ENCODE measurements at regions not wholly inside any gene's neighbourhood (a gene's known extent, or its start where the extent isn't known, plus 50 kb on each side); places are given as distances from the start of the nearest gene placed in this dataset.

DNA sequence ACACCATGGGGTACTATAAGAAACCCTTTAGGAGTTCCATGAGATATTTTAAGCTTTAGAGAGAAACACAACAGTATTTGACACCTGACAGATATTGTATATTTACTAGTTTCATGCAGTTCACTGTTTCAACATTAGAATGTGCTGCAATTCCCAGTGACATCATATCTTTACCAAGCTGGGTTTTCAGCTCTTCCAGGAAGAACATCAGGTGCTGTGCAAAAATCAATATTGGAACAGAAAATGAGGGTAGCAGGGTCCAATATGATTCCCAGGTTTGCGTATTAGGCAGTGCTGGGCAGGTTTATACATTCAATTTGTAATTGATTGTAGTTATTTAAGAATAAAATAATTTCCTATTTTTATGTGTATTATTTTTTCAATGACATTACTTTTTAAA, 500.0 kb upstream of the EPHA7 start:
- Histone ChIP-seq H3K27me3 (ENCODE audit: insufficient read depth, low read length) (no peaks in the 10 kb centered on the region), H3K36me3 (ENCODE audit: insufficient read depth, low read length) (no peaks in the 10 kb centered on the region), H3K9me3 (ENCODE audit: control insufficient read depth in 1 of 2, low read length in 2 of 2) (peaks cover 0 to 4% of the 10 kb centered on the region in 2 donors), H3K27ac (ENCODE audit: low read depth, low read length) (no peak overlapping the region), H3K4me3 (ENCODE audit: low read length in 2 of 2) (no peak overlapping the region), H3K4me1 (ENCODE audit: insufficient read depth, low read length) (no peaks in the 10 kb centered on the region)
- H3K27me3 Mint-ChIP-seq: no peaks in the 10 kb centered on the region
- peaks cover 0 to 13% (median 4%) of the 10 kb centered on the region in 8 donors for H3K9me3 Mint-ChIP-seq
- ChIA-PET POLR2A (ENCODE audit: partially characterized antibody) (no interaction called here), CTCF (ENCODE audit: partially characterized antibody) (no interaction called here)
- no peak for DNase-seq
- intact Hi-C loops (cut with micrococcal nuclease): no loop called here
- H3K36me3 Mint-ChIP-seq: no peaks in the 10 kb centered on the region
- no peak overlapping the region for H3K27ac Mint-ChIP-seq
- H3K4me1 Mint-ChIP-seq: no peaks in the 10 kb centered on the region
- no peak overlapping the region for H3K4me3 Mint-ChIP-seq

DNA sequence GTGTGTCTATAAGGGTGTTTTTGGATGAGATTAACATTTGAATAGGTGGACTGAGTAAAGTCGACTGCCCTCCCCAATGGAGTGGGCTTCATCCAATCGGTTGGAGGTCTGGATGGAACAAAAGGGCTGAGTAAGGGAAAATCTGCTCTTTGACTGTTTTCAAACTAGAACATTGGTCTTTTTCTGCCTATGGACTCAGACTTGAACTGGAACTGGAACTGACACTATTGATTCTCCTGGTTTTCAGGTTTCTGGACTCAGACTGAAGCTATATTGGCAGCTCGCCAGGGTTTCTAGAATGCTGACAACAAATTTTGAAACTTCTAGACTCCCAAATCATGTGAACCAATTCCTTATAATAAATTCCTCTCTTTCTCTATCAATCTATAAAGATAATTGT, 498.9 kb upstream of the EPHA7 start:
- no peaks in the 10 kb centered on the region for H3K36me3 Mint-ChIP-seq

DNA sequence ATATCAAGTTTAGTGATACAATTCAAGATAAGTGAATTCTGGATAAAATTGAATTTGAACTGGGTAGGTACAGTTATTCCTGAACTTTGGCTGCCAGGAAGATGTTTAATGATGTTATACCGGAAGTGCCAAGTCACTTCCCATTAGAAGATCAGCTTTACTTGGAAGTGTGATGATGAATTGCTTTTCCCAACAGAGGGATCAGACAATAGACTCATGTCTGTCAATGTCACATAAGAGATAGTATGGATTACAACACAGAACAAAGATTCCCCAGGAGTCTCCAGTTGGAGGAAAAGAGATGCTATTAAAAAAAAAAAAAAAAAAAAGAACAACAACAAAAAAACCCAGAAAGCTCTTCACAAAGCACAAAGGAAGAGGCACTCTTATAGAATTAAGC, 497.9 kb upstream of the EPHA7 start:
- H3K27me3 Mint-ChIP-seq: no peaks in the 10 kb centered on the region
- Histone ChIP-seq H3K4me1 (ENCODE audit: insufficient read depth, low read length) (no peaks in the 10 kb centered on the region), H3K9me3 (ENCODE audit: control insufficient read depth in 1 of 2, low read length in 2 of 2) (peaks cover 0 to 4% of the 10 kb centered on the region in 2 donors), H3K4me3 (ENCODE audit: low read length in 2 of 2) (no peak overlapping the region), H3K27ac (ENCODE audit: low read depth, low read length) (no peak overlapping the region), H3K36me3 (ENCODE audit: insufficient read depth, low read length) (no peaks in the 10 kb centered on the region), H3K27me3 (ENCODE audit: insufficient read depth, low read length) (no peaks in the 10 kb centered on the region)
- DNase-seq: no peak
- CTCF ChIA-PET (ENCODE audit: partially characterized antibody): no interaction called here
- no peak overlapping the region for H3K4me3 Mint-ChIP-seq
- intact Hi-C loops (cut with micrococcal nuclease): no loop called here
- POLR2A ChIA-PET (ENCODE audit: partially characterized antibody): no interaction called here
- H3K36me3 Mint-ChIP-seq: no peaks in the 10 kb centered on the region
- no peak overlapping the region for H3K27ac Mint-ChIP-seq
- H3K4me1 Mint-ChIP-seq: no peaks in the 10 kb centered on the region
- H3K9me3 Mint-ChIP-seq: peaks cover 0 to 13% (median 3%) of the 10 kb centered on the region in 8 donors

More for the DNA sequence above, 498.9 kb upstream of the EPHA7 start:
- H3K27ac Mint-ChIP-seq: no peak overlapping the region
- H3K4me3 ChIP-seq (ENCODE audit: low read length in 2 of 2): no peak overlapping the region
- H3K4me3 Mint-ChIP-seq: no peak overlapping the region
- H3K27me3 ChIP-seq (ENCODE audit: insufficient read depth, low read length): no peaks in the 10 kb centered on the region
- H3K9me3 ChIP-seq (ENCODE audit: control insufficient read depth in 1 of 2, low read length in 2 of 2): peaks cover 0 to 4% of the 10 kb centered on the region in 2 donors
- no peak for DNase-seq
- ChIA-PET POLR2A (ENCODE audit: partially characterized antibody) (no interaction called here), CTCF (ENCODE audit: partially characterized antibody) (no interaction called here)
- H3K9me3 Mint-ChIP-seq: peaks cover 0 to 13% (median 4%) of the 10 kb centered on the region in 8 donors
- H3K27ac ChIP-seq (ENCODE audit: low read depth, low read length): no peak overlapping the region
- no peaks in the 10 kb centered on the region for H3K4me1 ChIP-seq (ENCODE audit: insufficient read depth, low read length)
- intact Hi-C loops (cut with micrococcal nuclease): no loop called here
- H3K36me3 ChIP-seq (ENCODE audit: insufficient read depth, low read length): no peaks in the 10 kb centered on the region
- no peaks in the 10 kb centered on the region for H3K4me1 Mint-ChIP-seq
- H3K27me3 Mint-ChIP-seq: no peaks in the 10 kb centered on the region

DNA sequence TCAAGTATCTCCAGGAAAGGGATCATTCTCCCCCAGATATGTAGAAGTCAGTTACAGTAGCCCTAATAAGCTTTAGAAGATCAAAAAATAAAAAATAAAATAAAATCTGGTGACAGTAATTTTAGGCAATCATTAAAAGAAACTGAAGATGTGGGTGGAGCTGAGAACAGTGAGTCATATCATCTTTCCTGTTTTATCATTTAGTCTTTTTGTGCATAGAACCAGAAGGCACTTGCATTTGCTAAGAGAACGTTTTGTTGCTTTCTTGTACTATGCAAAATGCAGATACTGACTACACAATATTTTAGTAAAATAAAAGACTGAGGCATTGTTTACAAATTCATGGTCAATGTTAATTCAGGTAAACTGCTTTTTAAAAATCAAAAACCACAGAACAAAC, 497.4 kb upstream of the EPHA7 start:
- DNase-seq: no peak
- CTCF ChIA-PET (ENCODE audit: partially characterized antibody): no interaction called here
- H3K27me3 Mint-ChIP-seq: no peaks in the 10 kb centered on the region

DNA sequence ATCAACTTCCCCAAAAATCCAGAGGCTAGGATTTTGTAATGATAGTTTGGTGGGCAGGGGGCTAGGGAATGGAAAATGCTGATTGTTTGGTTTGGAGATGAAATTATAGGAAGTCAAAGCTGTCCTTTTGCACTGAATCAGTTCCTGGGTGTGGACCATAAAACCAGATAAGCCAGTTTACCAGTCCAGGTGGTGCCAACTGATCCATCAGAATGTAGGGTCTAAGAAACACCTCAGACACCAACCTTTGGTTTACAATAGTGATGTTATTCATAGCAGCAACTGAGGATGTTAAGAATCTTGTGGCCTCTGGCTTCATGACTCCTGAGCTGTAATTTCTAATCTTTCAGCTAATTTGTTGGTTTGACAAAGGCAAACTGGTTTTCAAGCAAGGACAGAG, 496.6 kb upstream of the EPHA7 start:
- intact Hi-C loops (cut with micrococcal nuclease): no loop called here
- Histone ChIP-seq H3K9me3 (ENCODE audit: control insufficient read depth in 1 of 2, low read length in 2 of 2) (peaks cover 0 to 4% of the 10 kb centered on the region in 2 donors), H3K4me3 (ENCODE audit: low read length in 2 of 2) (no peak overlapping the region), H3K4me1 (ENCODE audit: insufficient read depth, low read length) (no peaks in the 10 kb centered on the region), H3K36me3 (ENCODE audit: insufficient read depth, low read length) (no peaks in the 10 kb centered on the region), H3K27ac (ENCODE audit: low read depth, low read length) (no peak overlapping the region), H3K27me3 (ENCODE audit: insufficient read depth, low read length) (no peaks in the 10 kb centered on the region)
- Mint-ChIP-seq H3K4me1 (no peaks in the 10 kb centered on the region), H3K36me3 (no peaks in the 10 kb centered on the region), H3K9me3 (peaks cover 0 to 15% (median 3%) of the 10 kb centered on the region in 8 donors), H3K27me3 (no peaks in the 10 kb centered on the region), H3K27ac (no peak overlapping the region), H3K4me3 (no peak overlapping the region)
- no peak for DNase-seq
- CTCF ChIA-PET (ENCODE audit: partially characterized antibody): no interaction called here
- POLR2A ChIA-PET (ENCODE audit: partially characterized antibody): no interaction called here

More for the DNA sequence above, 497.4 kb upstream of the EPHA7 start:
- Histone ChIP-seq H3K27me3 (ENCODE audit: insufficient read depth, low read length) (no peaks in the 10 kb centered on the region), H3K9me3 (ENCODE audit: control insufficient read depth in 1 of 2, low read length in 2 of 2) (peaks cover 0 to 4% of the 10 kb centered on the region in 2 donors), H3K4me3 (ENCODE audit: low read length in 2 of 2) (no peak overlapping the region), H3K27ac (ENCODE audit: low read depth, low read length) (no peak overlapping the region), H3K4me1 (ENCODE audit: insufficient read depth, low read length) (no peaks in the 10 kb centered on the region), H3K36me3 (ENCODE audit: insufficient read depth, low read length) (no peaks in the 10 kb centered on the region)
- Mint-ChIP-seq H3K4me3 (no peak overlapping the region), H3K27ac (no peak overlapping the region), H3K4me1 (no peaks in the 10 kb centered on the region), H3K36me3 (no peaks in the 10 kb centered on the region), H3K9me3 (peaks cover 0 to 15% (median 3%) of the 10 kb centered on the region in 8 donors)
- intact Hi-C loops (cut with micrococcal nuclease): no loop called here
- POLR2A ChIA-PET (ENCODE audit: partially characterized antibody): no interaction called here

DNA sequence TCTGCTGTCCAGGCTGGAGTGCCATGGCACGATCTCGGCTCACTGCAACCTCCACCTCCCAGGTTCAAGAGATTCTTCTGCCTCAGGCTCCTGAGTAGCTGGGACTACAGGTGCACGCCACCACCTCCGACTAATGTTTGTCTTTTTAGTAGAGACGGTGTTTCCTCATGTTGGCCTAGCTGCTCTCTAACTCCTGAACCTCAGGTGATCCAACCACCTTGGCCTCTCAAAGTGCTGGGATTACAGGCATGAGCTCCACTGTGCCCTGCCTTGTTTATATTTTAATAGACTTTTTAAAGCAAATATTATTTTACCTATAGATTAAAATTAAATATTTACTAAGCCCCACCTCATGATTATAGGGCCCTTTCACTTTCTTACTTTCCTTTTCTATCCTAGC, 483.2 kb upstream of the EPHA7 start:
- no peaks in the 10 kb centered on the region for H3K4me1 Mint-ChIP-seq
- no peak overlapping the region for H3K27ac Mint-ChIP-seq
- CTCF ChIA-PET (ENCODE audit: partially characterized antibody): no interaction called here
- peaks cover 2 to 13% (median 8%) of the 10 kb centered on the region in 8 donors for H3K9me3 Mint-ChIP-seq
- no peaks in the 10 kb centered on the region for H3K36me3 Mint-ChIP-seq
- no peaks in the 10 kb centered on the region for H3K9me3 ChIP-seq (ENCODE audit: control insufficient read depth in 1 of 2, low read length in 2 of 2)
- no peak overlapping the region for H3K27ac ChIP-seq (ENCODE audit: low read depth, low read length)
- H3K36me3 ChIP-seq (ENCODE audit: insufficient read depth, low read length): no peaks in the 10 kb centered on the region
- no peak overlapping the region for H3K4me3 ChIP-seq (ENCODE audit: low read length in 2 of 2)
- no peaks in the 10 kb centered on the region for H3K27me3 ChIP-seq (ENCODE audit: insufficient read depth, low read length)
- no peak for DNase-seq
- H3K27me3 Mint-ChIP-seq: no peaks in the 10 kb centered on the region
- H3K4me3 Mint-ChIP-seq: no peak overlapping the region
- intact Hi-C loops (cut with micrococcal nuclease): no loop called here
- POLR2A ChIA-PET (ENCODE audit: partially characterized antibody): no interaction called here
- H3K4me1 ChIP-seq (ENCODE audit: insufficient read depth, low read length): no peaks in the 10 kb centered on the region

DNA sequence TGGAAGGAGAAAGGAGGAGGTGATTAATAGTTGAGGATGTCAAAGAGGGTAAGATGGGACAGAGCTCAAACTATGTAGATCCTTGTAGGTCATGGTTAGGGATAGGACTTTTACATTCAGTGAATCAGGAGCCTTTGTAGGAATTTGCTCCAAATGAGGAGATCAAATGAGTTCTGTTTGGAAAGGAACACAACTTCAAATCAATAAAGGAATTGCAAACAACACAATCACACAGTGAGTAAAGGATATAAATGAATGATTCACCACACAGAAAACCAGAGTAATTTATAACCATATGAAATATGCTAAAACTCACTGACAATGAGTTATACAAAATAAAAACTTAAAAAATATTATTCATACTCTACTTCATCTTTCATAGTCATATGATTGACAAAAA, 480.8 kb upstream of the EPHA7 start:
- H3K27ac ChIP-seq (ENCODE audit: low read depth, low read length): no peak overlapping the region
- no peaks in the 10 kb centered on the region for H3K27me3 ChIP-seq (ENCODE audit: insufficient read depth, low read length)
- H3K9me3 Mint-ChIP-seq: peaks cover 0 to 9% (median 3%) of the 10 kb centered on the region in 8 donors
- no peak overlapping the region for H3K4me3 Mint-ChIP-seq
- H3K9me3 ChIP-seq (ENCODE audit: control insufficient read depth in 1 of 2, low read length in 2 of 2): no peaks in the 10 kb centered on the region
- H3K4me1 ChIP-seq (ENCODE audit: insufficient read depth, low read length): no peaks in the 10 kb centered on the region
- no peak for DNase-seq
- no peak overlapping the region for H3K4me3 ChIP-seq (ENCODE audit: low read length in 2 of 2)
- no peaks in the 10 kb centered on the region for H3K36me3 ChIP-seq (ENCODE audit: insufficient read depth, low read length)
- H3K36me3 Mint-ChIP-seq: no peaks in the 10 kb centered on the region
- ChIA-PET CTCF (ENCODE audit: partially characterized antibody) (no interaction called here), POLR2A (ENCODE audit: partially characterized antibody) (no interaction called here)
- H3K27ac Mint-ChIP-seq: peak overlapping the region in 1 of 7 donors; percentile 77
- intact Hi-C loops (cut with micrococcal nuclease): no loop called here
- H3K27me3 Mint-ChIP-seq: no peaks in the 10 kb centered on the region
- H3K4me1 Mint-ChIP-seq: no peaks in the 10 kb centered on the region

DNA sequence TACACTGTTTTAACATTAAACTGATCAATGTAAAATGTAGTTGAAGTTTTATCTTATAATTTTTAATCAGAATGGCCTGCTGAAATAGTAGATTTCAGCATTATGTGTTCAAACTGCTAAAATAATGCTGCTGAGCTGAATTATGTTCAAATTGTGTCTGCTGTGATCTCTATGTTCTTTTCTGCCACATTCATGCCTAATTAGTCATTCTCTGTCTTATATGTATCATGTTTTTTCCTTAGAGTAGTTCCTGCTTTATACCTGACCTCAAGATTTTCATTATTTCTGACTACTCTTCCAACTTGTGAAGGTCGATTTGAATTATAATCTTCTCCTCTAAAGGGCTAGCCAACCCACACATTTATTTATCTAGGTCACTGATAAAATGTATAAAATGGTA, 476.7 kb upstream of the EPHA7 start:
- Mint-ChIP-seq H3K4me3 (no peak overlapping the region), H3K4me1 (no peaks in the 10 kb centered on the region), H3K9me3 (peaks cover 0 to 8% (median 4%) of the 10 kb centered on the region in 8 donors), H3K27me3 (no peaks in the 10 kb centered on the region), H3K36me3 (no peaks in the 10 kb centered on the region), H3K27ac (no peak overlapping the region)
- no peaks in the 10 kb centered on the region for H3K9me3 ChIP-seq (ENCODE audit: control insufficient read depth in 1 of 2, low read length in 2 of 2)
- no peak overlapping the region for H3K27ac ChIP-seq (ENCODE audit: low read depth, low read length)
- H3K4me3 ChIP-seq (ENCODE audit: low read length in 2 of 2): no peak overlapping the region
- ChIA-PET CTCF (ENCODE audit: partially characterized antibody) (no interaction called here), POLR2A (ENCODE audit: partially characterized antibody) (no interaction called here)
- intact Hi-C loops (cut with micrococcal nuclease): no loop called here
- H3K4me1 ChIP-seq (ENCODE audit: insufficient read depth, low read length): no peaks in the 10 kb centered on the region
- DNase-seq: no peak
- no peaks in the 10 kb centered on the region for H3K27me3 ChIP-seq (ENCODE audit: insufficient read depth, low read length)
- H3K36me3 ChIP-seq (ENCODE audit: insufficient read depth, low read length): no peaks in the 10 kb centered on the region

All from CD4-positive, alpha-beta memory T cell (primary cell).